Anterior cingulate cortex (tissue), 58 donors: ENCODE measurements at regions not wholly inside any gene's neighbourhood (a gene's known extent, or its start where the extent isn't known, plus 50 kb on each side); places are given as distances from the start of the nearest gene placed in this dataset.

Experiments
- DNase-seq, 58 donors: peaks; one replicate each; lab custom pipeline; 2025; lab: John Stamatoyannopoulos, UW

DNA sequence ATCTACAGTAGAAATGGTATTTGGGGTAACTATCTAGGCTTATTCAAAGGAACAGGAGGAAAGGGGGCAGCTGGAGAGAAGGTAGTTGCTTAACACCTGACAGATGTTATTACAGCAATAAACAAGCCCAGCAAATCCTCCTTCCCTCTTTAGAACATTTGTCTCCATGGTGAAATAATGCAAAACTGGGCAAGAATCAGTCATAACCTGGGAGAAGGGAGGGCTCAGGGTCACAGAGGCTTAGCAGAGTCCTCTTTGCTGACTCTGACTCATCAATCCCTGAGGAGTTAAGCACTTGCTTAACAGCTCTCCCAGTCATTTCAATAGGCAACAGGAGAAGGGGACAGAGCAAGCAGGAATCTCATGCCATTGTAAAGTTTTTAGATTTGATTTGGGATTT, 230.3 kb downstream of the IBTK start:
- no peak for DNase-seq

DNA sequence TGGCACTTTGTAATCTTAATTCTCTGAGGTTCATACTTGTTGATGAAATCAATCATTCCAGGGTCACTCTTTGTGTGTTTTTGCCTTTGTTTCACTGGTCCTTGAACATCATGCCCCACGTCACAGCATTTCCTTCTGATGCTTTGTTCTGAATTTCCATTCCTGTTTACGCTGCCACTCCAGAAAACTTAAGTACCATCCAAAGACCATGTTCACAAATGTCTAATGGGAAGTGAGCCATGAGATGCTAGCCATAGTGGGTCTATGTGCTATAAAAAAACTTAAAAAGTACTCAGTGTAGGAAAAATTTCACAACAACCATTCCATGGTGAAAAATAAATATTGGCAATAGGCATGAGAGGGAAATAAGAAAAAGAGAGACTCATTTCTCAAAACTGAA, 232.0 kb downstream of the IBTK start:
- no peak for DNase-seq

DNA sequence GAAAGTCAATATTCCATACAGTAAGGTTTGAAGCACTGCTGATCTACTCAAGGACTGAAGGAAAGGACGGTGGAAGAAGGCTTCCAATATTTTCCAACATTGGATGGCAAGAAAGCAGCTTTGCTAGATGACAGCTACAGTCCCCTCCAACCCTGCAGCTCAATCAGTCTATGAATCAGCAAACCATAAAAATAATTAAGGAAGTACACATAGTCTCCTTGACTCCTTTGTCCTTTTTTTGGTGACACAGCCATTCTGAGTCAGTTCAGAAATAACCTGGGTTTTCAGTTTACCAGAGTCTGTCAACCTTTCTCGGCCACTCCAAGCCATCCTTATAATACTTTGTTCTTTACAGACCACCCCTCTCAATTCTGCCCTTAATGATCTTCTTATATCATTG, 232.5 kb downstream of the IBTK start:
- no peak for DNase-seq

DNA sequence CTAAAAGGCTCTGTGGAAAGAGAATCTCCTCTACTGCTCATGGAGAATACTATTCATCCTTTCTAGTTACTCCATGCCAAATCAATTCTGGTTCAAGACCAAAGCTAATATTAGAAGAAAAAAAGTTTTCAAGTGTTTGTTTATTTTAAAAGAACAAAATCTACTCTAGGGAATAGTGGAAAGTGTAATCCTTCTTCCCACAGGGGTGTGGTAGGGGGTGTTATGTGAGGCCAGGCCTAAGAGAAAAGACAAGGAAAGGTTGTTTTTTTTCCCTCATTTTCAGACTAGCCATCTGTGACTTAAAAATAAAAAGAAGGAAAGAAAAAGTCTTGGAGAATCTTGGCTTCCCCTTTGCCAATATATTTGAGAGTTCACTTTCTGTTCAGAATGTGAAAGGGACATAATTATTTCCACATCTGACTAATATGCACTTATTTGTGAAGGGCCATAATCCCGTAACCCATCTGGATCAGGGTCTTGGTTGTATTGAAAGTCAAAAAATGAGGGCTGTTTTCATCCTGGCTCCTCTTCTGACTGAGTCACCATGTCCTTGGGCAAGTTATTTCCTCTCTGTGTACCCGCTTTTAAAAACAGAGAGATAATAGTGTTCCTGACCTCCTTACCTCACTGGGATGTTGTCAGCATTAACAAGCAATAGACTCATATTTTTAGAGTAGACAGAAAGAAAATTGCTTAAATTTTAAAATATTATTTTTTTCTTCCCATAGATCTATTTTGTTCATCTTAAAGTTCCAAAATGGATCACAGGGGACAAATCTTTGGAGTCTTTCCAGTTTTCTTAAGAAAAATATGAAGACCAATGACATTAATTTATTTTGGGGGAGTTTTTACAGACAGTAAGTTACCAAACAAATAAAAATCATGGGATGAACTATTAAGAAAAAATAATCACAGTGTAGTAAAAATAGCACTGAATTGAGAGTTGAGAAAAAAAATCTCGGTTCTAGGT, 233.7 kb downstream of the IBTK start:
- DNase-seq: no peak

DNA sequence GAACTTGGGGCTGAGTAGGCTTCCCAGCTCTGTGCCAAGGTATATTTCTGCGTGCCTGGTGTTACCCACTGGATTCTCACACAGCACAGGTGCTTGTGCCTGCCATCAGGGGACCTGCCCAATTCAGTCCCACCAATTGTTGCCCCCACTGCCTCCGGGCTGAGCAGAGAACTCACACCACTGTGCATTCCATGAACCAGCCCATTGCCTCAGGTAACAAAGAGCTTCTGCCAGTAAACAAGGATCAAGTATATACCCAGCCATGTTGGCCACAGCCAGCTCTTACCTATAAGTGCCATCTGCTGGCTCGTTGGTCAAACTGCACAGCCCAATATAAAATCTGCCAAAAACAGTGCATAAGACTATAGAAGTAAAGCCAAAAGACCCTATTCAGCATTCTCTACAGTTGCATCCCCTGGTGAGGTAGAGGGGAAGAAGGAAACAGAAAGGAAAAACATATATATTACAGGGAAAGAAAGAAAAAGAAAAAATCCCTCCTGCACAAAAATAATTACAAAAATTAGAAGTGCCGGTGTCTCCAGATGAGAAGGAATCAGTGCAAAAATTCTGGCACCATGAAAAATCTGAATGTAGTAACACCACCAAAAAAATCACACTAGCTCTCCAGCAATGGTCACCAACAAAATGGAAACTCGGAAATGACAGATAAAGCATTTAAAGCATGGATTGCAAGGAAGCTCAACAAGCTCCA, 241.4 kb downstream of the IBTK start:
- DNase-seq: peak in 1 of 58 donors; percentile 1

DNA sequence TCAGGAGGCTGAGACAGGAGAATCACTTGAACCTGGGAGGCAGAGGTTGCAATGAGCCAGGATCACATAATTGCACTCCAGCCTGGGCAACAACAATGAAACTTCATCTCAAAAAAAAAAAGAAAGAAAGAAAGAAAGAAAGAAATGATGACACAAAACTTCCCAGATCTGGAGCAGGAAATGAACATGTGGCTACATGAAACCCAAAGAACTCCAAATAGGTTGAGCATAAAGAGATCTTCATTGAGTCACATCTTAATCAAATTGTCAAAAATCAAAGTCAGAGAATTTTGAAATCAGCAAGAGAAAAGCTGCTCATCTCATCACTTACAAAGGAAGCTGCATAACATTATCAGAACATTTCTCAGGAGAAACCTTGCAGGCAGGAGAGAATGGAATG, 247.0 kb downstream of the IBTK start:
- DNase-seq: no peak

DNA sequence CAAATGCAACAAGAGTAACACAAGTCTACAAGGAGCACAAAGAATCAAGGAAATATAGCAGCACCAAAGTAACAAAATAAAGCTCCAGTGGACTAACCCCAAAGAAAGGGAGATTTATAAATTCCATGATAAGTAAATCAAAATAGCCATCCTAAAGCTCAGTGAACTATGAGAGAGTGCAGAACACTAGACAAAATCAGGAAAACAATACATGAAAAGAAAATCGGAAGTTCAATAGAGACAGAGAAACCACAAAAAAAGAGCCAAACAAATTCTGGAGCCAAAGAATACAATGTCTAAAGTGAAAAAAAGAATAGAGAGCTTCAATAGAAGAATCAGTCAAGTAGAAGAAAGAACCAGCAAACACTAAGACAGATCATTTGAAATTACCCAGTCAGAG, 247.3 kb upstream of the TENT5A start:
- no peak for DNase-seq

DNA sequence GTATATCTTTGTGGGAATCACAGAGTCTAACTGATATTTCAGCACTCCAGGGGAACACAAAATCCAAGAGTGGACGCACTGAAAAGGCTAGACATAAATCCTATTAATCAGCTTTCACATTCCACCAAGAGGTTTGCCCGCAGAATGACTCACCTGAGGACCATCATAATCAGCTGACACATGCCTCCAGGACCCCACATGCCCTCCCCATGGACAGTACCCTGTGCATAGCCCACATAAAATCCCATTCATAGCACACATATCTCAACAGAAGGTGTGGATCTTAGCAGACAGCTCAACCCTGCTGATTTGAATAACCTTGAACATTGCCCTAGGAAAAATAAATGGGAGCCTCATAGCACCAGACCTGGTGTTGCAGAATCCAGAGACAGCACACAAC, 246.8 kb upstream of the TENT5A start:
- DNase-seq: no peak

DNA sequence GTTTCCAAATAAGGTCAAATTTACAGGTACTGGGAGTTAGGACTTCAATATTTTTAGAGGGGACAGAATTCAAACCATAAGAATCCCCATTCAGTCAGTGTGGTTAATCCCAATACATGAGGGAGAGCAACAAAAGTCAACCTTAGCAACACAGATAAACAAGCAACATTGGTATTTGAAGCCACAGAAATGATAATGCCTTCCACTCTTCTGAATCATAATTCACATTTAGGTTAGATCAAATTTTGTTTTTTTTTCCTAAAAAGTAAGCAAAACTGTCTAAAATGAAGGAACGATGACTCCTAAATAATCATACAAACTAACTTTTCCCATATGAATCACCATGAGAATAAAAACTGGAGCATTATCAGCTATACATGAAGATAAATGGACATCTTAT, 246.0 kb upstream of the TENT5A start:
- DNase-seq: no peak

DNA sequence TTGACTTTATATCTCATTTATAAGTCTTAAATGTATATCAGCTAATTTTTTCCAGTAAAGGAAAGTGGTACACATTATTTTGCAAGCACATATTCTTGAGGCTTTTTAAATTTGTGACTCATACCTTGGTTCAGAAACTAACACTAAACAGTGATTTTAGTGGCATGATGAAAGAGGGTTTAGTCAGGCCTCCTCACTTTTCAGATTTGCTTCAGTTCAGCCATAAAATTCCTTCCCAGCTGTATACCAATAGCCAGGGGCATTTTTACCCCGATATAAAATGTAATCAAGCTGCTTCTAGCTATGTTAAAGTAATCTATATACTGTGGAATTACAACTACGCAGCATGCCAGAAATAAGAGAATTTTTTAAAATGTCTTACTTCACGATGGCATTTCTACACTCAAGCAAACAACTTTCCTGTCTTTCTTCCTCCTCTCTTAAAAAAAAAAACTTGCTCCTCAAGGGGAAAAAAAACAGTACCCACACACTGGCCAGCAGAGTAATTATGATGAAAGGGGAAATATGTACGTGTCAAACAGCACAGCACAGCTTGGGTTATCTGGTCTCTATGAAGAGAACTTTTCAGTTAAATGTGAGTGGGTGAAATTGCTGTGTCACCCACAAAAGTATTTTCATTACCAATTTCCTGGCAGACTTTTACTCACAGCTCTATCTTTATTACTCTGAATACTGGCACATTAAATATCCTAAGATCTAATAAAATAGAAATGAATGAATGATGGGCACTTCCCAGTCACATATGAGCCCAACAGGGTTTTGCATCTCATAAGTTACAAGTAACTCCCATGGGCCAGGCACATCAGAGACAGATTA, 244.8 kb upstream of the TENT5A start:
- no peak for DNase-seq

DNA sequence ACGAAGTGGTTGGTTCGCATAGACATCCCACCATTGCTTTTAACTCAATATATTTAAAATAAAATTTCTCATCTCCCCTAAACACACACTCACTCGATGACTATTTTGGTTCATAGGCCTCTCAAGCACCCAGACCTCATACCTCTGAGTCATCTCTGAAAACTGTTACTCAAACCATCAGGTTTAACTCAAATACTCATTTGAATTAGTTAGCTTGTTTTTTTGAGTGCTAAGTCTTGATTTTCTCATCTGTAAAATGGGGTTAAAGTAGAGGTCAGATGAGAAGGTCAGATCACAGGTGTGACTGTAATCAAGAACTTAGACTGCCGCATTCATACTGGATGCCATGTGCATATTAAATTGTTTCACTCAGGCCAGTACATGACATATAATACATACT, 243.9 kb upstream of the TENT5A start:
- DNase-seq: no peak

DNA sequence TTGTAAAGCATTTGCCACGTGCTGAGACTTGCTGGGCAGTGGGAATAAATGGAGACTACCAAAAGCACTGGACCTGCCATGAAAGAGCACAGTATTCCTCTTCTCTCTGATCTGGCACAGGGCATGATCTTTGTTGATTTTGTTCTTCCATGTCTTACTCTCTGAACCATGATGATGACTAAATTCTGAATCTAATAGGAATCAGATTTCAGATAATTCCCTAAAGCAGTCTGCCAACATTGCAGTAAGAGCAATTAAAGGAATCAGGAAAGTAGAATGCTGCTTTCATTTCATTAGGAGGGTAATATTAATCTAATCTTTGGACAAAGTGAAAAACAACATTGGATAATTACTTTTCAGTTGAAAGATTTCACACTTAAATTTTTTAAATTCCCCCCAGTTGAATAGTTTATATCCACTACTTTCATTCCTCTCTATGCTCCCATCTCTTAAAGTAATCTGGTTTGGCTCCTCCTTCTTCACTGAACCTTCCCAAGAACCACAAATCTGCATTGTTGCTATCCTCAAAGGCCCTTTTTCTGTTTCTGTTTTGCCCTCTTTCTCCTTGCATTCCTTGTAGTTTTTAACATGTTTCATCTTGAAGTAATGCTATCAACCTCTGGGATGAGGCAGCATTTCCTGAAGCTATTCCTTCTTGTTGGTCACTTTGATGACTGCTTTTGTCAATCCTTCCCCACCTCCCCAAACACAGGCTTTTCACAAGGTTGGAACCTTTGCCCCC, 243.2 kb upstream of the TENT5A start:
- DNase-seq: no peak

DNA sequence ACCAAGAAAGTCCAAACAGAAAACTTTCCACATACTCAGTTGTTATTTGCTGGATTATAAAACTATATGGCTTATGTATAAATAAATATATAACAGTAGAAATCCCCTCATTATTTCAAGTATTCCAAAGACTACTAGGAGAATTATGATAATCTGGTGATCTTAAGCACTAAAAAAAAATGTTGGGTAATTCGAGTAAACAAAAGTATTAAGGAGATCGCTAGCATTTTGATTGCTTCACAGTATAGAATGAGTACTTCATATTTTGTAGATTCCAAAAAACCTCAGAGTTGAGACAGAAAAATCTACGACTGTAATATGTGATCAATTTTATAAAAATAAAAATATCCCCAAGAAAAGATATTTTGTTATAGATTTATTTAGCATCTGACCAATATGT, 236.4 kb upstream of the TENT5A start:
- DNase-seq: no peak

DNA sequence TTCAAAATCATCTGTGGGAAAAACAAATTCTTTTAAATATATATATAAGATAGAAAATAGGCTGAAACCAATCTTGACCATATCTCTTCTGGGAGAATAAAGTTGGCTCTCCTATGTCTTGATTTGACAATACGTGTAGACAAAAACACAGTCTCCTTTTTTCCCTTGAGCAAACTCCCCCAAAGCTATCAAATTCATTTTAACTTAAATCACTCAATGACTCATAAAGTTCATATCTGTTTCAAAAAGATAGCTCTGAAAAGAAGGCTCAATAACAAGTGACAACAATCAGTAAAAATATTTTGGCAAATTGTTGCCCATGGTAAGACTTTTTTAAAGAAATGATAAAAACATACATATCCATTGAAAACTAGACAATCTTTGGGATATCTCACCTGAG, 236.0 kb upstream of the TENT5A start:
- DNase-seq: no peak

DNA sequence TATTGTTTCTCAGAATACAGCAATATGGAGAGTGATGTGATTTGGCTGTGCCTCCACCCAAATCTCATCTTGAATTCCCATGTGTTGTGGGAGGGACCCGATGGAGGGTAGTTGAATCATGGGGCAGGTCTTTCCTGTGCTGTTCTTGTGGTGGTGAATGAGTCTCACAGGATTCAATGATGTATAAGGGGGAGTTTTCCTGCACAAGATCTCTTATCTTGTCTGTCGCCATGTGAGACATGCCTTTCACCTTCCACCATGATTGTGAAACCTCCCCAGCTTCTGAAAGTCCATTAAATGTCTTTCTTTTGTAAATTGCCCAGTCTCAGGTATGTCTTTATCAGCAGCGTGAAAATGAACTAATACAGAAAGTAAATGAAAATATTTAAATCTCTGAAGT, 234.8 kb upstream of the TENT5A start:
- no peak for DNase-seq

DNA sequence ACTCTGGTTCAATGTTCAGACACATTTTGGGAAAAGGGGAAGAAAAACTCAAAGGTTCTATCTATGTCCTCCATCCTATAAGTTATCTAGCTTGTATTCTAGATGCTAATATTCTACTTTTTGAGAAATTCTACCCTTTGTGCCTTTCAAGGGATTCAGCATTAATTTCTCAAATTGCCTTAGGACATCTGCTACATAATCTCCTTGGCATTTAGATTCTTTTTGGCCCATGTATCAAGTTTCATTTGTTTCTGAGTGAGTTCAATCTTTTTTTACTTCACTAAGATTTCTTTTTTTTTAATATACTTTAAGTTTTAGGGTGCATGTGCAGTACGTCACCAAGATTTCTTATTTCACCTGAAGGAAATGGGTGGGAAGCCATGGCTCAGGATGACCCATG, 232.7 kb upstream of the TENT5A start:
- no peak for DNase-seq

DNA sequence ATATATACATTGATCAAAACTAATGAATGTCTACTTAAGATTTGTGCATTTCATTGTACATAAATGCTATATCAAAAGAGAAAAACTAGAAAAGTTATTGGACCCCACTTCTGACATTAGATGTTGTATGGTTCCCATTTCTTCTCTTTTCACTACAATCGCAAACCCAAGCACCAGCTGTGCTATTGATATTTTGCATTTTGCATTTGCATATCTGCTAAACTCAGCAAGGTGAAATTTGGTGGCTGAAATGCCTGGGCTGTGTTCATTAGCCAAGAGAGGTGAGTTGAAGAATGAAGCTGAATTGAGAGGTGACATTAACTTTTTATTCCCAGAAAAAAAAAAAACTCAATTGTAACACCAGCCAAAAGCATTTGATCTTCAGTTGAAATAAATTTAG, 232.1 kb upstream of the TENT5A start:
- no peak for DNase-seq

DNA sequence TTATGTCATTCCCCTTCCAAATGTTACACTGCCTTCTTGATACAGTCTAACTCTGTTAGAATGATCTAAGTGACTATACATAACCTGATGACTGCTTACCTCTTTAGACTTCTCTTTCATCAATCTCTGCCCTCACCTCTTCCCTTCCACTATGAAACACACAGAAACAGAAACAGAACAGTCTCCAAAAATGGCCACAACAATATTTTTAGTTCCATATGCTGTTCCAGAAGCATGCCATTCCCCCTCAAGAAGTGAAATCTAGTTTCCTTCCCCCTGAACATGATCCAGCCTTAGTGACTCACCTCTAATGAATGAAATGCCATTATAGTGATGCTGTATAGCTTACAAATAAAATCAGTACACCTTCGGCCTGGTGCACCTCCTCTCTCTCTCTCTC, 229.3 kb upstream of the TENT5A start:
- no peak for DNase-seq

DNA sequence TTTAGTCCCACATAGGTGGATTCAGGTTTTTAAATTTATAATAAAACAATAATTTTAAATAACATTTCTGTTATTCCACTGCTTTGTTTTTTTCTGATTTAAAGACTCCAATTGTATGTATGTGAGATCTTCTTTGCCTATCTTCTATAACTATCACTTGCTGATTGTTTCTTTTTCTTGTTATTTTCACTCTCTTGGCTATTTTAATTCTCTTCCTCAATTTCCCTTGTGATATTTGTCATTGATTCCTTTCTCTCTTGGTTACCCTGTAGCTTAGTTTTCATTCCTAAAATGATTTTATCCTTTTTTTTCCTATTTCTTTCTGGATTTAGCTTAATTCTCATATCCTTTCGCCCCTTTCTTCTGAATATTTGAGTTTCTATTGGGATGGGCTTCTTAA, 227.3 kb upstream of the TENT5A start:
- DNase-seq: no peak

DNA sequence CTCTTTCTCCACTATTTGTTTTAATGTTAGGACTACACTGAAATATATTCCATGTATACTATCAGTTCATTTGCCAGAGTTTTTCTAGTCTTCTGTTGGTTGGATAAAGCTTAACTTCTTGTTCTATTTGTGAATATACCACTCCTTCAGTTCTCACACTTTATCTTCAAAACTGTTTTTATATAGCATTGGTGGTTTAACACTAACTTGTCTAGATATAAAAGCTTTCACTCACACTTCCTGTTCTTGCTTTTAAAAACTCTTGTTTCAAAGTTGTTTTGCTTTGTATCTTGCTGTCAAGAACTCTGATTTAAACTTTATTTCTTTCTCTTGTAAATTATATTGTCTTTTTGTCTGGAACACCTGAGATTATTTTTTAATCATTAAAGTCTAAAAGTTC, 226.8 kb upstream of the TENT5A start:
- DNase-seq: no peak
